Muscle of back (tissue), 3 donors: ENCODE measurements at regions not wholly inside any gene's neighbourhood (a gene's known extent, or its start where the extent isn't known, plus 50 kb on each side); places are given as distances from the start of the nearest gene placed in this dataset.

ENCODE experiments used
- DNase-seq, 3 donors: peaks; one replicate each; pipeline versions ENCODE4 v3.0.0 to v3.0.0-alpha.2; 2013

- no peak for DNase-seq
Observed at GRCh38 chrX:118167361-118167760, 50.8 kb upstream of the KLHL13 start.

- DNase-seq = no peak
Observed at GRCh38 chrX:118171356-118171755, 54.7 kb upstream of the KLHL13 start.

- DNase-seq = no peak
Observed at GRCh38 chrX:118174516-118175098, 58.0 kb upstream of the KLHL13 start.

- DNase-seq = no peak
Observed at GRCh38 chrX:118177708-118178107, 61.1 kb upstream of the KLHL13 start.

- DNase-seq = no peak
Observed at GRCh38 chrX:118178450-118178849, 61.8 kb upstream of the KLHL13 start.

- DNase-seq = no peak
Observed at GRCh38 chrX:118179161-118179560, 62.6 kb upstream of the KLHL13 start.

- DNase-seq = no peak
Observed at GRCh38 chrX:118179718-118180117, 63.1 kb upstream of the KLHL13 start.

- no peak for DNase-seq
Observed at GRCh38 chrX:118181030-118181429, 64.4 kb upstream of the KLHL13 start.

- no peak for DNase-seq
Observed at GRCh38 chrX:118182025-118182424, 65.4 kb upstream of the KLHL13 start.

GRCh38 chrX:118182681-118183080 is 66.1 kb upstream of the KLHL13 start:
- DNase-seq = no peak

GRCh38 chrX:118183606-118184005 is 67.0 kb upstream of the KLHL13 start:
- DNase-seq = no peak

- DNase-seq = no peak
Observed at GRCh38 chrX:118187100-118187499, 70.5 kb upstream of the KLHL13 start.

- DNase-seq = no peak
Observed at GRCh38 chrX:118189000-118189399, 72.4 kb upstream of the KLHL13 start.

- DNase-seq = no peak
Observed at GRCh38 chrX:118189628-118190027, 73.0 kb upstream of the KLHL13 start.

GRCh38 chrX:118197730-118198129 is 81.1 kb upstream of the KLHL13 start:
- DNase-seq = no peak

- DNase-seq = no peak
Observed at GRCh38 chrX:118198577-118198976, 82.0 kb upstream of the KLHL13 start.

GRCh38 chrX:118199997-118200396 is 83.4 kb upstream of the KLHL13 start:
- DNase-seq = no peak

- DNase-seq = peak in 1 of 3 donors; percentile 72
Observed at GRCh38 chrX:118205421-118206395, 89.1 kb upstream of the KLHL13 start.

GRCh38 chrX:118207831-118208453 is 91.3 kb upstream of the KLHL13 start:
- DNase-seq = no peak

- no peak for DNase-seq
Observed at GRCh38 chrX:118208481-118208880, 91.9 kb upstream of the KLHL13 start.

- peak in 1 of 3 donors; percentile 31 for DNase-seq
Observed at GRCh38 chrX:118211891-118212816, 95.5 kb upstream of the KLHL13 start.

- DNase-seq = no peak
Observed at GRCh38 chrX:118212817-118213183, 96.2 kb upstream of the KLHL13 start.
